GM23338 (cell line): ENCODE measurements at regions not wholly inside any gene's neighbourhood (a gene's known extent, or its start where the extent isn't known, plus 50 kb on each side); places are given as distances from the start of the nearest gene placed in this dataset.
"Not testable (repeated sequence)": the region's sequence is repeated elsewhere in the genome, so short reads cannot be mapped to it uniquely, and the experiment has no call there.

Experiments
- ATAC-seq: fragments of 200-7000 bp; cut with Tn5 transposase; 3 replicates; pipeline ENCODE4 v1.9.1; 2020
- DNase-seq: peaks from one replicate; pipeline ENCODE4 v3.0.0-alpha.2; 2015; ENCODE audit warnings: low spot score
- H2AFZ ChIP-seq: fragments of 200-600 bp; sonication (generic); 2 replicates; pipeline ENCODE4 v1.8.0; 2016; ENCODE audit warnings: antibody characterized with exemption, mild to moderate bottlenecking, moderate library complexity
- H3F3A ChIP-seq: fragments of 200-600 bp; sonication (generic); replicated peaks from 2 replicates; pipeline ENCODE4 v1.8.0; 2017; ENCODE audit warnings: antibody characterized with exemption, mixed run types, low read depth
- H3K27ac ChIP-seq: fragments of 200-600 bp; sonication (generic); 2 replicates; pipeline ENCODE4 v1.6.1; 2016; ENCODE audit warnings: low read depth
- H3K27me3 ChIP-seq: fragments of 200-600 bp; sonication (generic); 2 replicates; pipeline ENCODE4 v1.8.0; 2016; ENCODE audit warnings: mild to moderate bottlenecking, mixed run types, moderate library complexity; ENCODE audit not compliant: insufficient read depth
- H3K36me3 ChIP-seq: fragments of 200-600 bp; sonication (generic); 2 replicates; pipeline ENCODE4 v1.8.0; 2016; ENCODE audit warnings: mild to moderate bottlenecking; ENCODE audit not compliant: insufficient read depth
- H3K4me1 ChIP-seq: fragments of 200-600 bp; sonication (generic); 2 replicates; pipeline ENCODE4 v1.8.0; 2016; ENCODE audit warnings: mild to moderate bottlenecking, moderate library complexity; ENCODE audit not compliant: insufficient read depth
- H3K4me2 ChIP-seq: fragments of 200-600 bp; sonication (generic); 2 replicates; pipeline ENCODE4 v1.7.1; 2017; ENCODE audit warnings: mixed run types
- H3K4me3 ChIP-seq: fragments of 200-600 bp; sonication (generic); 2 replicates; pipeline ENCODE4 v1.6.1; 2016; ENCODE audit warnings: mixed run types
- H3K79me2 ChIP-seq: fragments of 200-600 bp; sonication (generic); replicated peaks from 2 replicates; pipeline ENCODE4 v1.8.0; 2017; ENCODE audit warnings: mild to moderate bottlenecking; ENCODE audit not compliant: insufficient read depth
- H3K9me2 ChIP-seq: fragments of 200-600 bp; sonication (generic); 2 replicates; pipeline ENCODE4 v1.8.0; 2017; ENCODE audit not compliant: insufficient read depth
- H4K20me1 ChIP-seq: fragments of 200-600 bp; sonication (generic); replicated peaks from 2 replicates; pipeline ENCODE4 v1.8.0; 2017; ENCODE audit warnings: mild to moderate bottlenecking; ENCODE audit not compliant: insufficient read depth
- H3K27ac Mint-ChIP-seq: 2 replicates; pipeline ENCODE4 v1.8.0; 2020; ENCODE audit warnings: inconsistent platforms, mild to moderate bottlenecking, moderate library complexity, mixed read lengths
- H3K27me3 Mint-ChIP-seq: 3 replicates; pipeline ENCODE4 v1.8.0; 2022; ENCODE audit warnings: low read depth, mild to moderate bottlenecking, moderate library complexity, mixed read lengths, inconsistent platforms; ENCODE audit not compliant: insufficient read depth, poor library complexity
- H3K36me3 Mint-ChIP-seq: 3 replicates; pipeline ENCODE4 v1.8.0; 2021; ENCODE audit warnings: low read depth, mild to moderate bottlenecking, inconsistent platforms, moderate library complexity, mixed read lengths
- H3K4me1 Mint-ChIP-seq: 3 replicates; pipeline ENCODE4 v1.8.0; 2020; ENCODE audit warnings: mild to moderate bottlenecking, inconsistent platforms, mixed read lengths
- H3K4me3 Mint-ChIP-seq: 3 replicates; pipeline ENCODE4 v1.8.0; 2021; ENCODE audit warnings: moderate library complexity, mild to moderate bottlenecking, inconsistent platforms, mixed read lengths
- H3K9me3 Mint-ChIP-seq: 3 replicates; pipeline ENCODE4 v1.8.0; 2020; ENCODE audit warnings: moderate library complexity, mild to moderate bottlenecking, inconsistent platforms, mixed read lengths
- ETS1 ChIP-seq: IDR thresholded peaks from 2 replicates; pipeline ENCODE4 v1.6.1; 2016; ENCODE audit warnings: antibody characterized with exemption
- JUNB ChIP-seq: IDR thresholded peaks from one replicate; pipeline ENCODE4 v1.6.1; 2016; ENCODE audit warnings: antibody characterized with exemption; ENCODE audit not compliant: unreplicated experiment
- POLR2AphosphoS5 ChIP-seq: IDR thresholded peaks from 2 replicates; pipeline ENCODE4 v1.6.1; 2016; ENCODE audit warnings: antibody characterized with exemption, low read depth
- ZNF114 ChIP-seq: fragments of 250-450 bp; sonication (Bioruptor Pico); IDR thresholded peaks from 2 replicates; pipeline ENCODE4 v1.5.0; 2020; ENCODE audit warnings: mild to moderate bottlenecking, moderate library complexity
- ZNF462 ChIP-seq: fragments of 250-450 bp; sonication (Bioruptor Pico); IDR thresholded peaks from 2 replicates; pipeline ENCODE4 v1.5.0; 2020; ENCODE audit warnings: mild to moderate bottlenecking, moderate library complexity

DNA sequence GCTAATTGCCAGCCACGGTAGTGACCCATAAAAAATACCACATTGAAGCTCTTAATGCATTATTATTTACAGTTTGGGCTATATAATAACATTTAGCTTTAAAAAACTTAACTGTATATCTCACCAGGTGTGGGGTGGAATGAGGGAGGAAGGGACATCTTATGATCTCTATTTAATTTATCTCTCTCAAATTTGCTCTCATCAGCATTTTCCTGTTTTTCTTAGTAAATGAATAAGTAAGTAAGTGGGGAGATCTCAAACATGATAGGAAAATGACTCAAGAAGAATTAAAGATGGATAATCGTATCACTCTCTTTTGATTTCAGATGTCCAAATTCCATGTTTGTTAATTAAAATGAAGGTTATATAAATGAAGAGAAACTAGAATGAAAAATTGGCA is 200.7 kb upstream of the NR3C2 start:
- no peak for DNase-seq
- TF ChIP-seq ETS1 (no peak), JUNB (no peak), POLR2AphosphoS5 (no peak), ZNF114 (CRISPR knock-in tag) (no peak)
- no peak overlapping the region for H3K4me3 ChIP-seq
- peaks cover 10% of the 10 kb centered on the region for H3K36me3 ChIP-seq
- Mint-ChIP-seq H3K27ac (no peak overlapping the region), H3K4me3 (no peak overlapping the region), H3K36me3 (peaks cover 14% of the 10 kb centered on the region; the same call in 2 of the 3 replicates), H3K4me1 (no peaks in the 10 kb centered on the region), H3K27me3 (no peaks in the 10 kb centered on the region), H3K9me3 (peaks cover 19% of the 10 kb centered on the region)
- no peaks in the 10 kb centered on the region for H3K27me3 ChIP-seq
- no peaks in the 10 kb centered on the region for H3K79me2 ChIP-seq
- H3K9me2 ChIP-seq = no peaks in the 10 kb centered on the region
- no peaks in the 10 kb centered on the region for H3F3A ChIP-seq
- H3K4me1 ChIP-seq = no peaks in the 10 kb centered on the region
- no peak for ATAC-seq
- H3K4me2 ChIP-seq = no peak overlapping the region
- H4K20me1 ChIP-seq = no peaks in the 10 kb centered on the region
- no peak overlapping the region for H2AFZ ChIP-seq
- no peak overlapping the region for H3K27ac ChIP-seq

DNA sequence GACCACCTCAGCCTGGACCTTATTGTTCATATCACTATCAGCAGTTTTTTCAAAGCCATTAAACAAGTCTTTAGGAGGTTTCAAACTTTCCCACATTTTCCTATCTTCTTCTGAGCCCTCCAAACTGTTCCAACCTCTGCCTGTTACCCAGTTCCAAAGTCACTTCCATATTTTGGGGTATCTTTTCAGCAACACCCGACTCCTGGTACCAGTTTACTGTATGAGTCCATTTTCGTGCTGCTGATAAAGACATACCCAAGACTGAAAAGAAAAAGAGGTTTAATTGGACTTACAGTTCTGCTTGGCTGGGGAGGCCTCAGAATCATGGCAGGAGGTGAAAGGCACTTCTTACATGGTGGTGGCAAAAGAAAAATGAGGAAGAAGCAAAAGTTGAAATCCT is 195.9 kb upstream of the NR3C2 start:
- H3K27me3 ChIP-seq, H3F3A ChIP-seq: not testable (repeated sequence)

DNA sequence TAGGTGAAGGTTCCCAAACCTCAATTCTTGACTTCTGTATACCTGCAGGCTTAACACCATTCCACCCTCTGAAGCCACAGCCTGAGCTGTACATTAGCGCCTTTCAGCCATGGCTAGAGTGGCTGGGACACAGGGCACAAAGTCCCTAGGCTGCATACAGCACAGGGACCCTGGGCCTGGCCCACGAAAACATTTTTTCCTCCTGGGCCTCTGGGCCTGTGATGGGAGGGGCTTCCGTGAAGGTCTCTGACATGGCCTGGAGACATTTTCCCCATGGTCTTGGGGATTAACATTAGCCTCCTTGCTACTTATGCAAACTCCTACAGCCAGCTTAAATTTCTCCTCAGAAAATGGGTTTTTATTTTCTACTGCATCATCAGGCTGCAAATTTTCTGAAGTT is 195.2 kb upstream of the NR3C2 start:
- H3K27ac Mint-ChIP-seq, H3K79me2 ChIP-seq, H3K4me3 ChIP-seq, H4K20me1 ChIP-seq, H3K4me1 ChIP-seq, H3K4me1 Mint-ChIP-seq, H3K27ac ChIP-seq, ATAC-seq, H3K4me3 Mint-ChIP-seq, H2AFZ ChIP-seq, H3K4me2 ChIP-seq, H3F3A ChIP-seq, H3K27me3 ChIP-seq, DNase-seq, H3K27me3 Mint-ChIP-seq: not testable (repeated sequence)
- peaks cover 11% of the 10 kb centered on the region; the same call in 1 of the 2 replicates for H3K9me2 ChIP-seq
- Mint-ChIP-seq H3K36me3 (peaks cover 40% of the 10 kb centered on the region), H3K9me3 (peaks cover 47% of the 10 kb centered on the region)
- peaks cover 24% of the 10 kb centered on the region for H3K36me3 ChIP-seq

More for the DNA sequence above, 195.9 kb upstream of the NR3C2 start:
- H2AFZ ChIP-seq, H3K27me3 Mint-ChIP-seq, H4K20me1 ChIP-seq, ATAC-seq, H3K4me1 ChIP-seq, H3K4me3 ChIP-seq, DNase-seq, H3K27ac Mint-ChIP-seq, H3K4me3 Mint-ChIP-seq, H3K4me1 Mint-ChIP-seq, H3K4me2 ChIP-seq, H3K79me2 ChIP-seq, H3K27ac ChIP-seq: not testable (repeated sequence)
- peaks cover 40% of the 10 kb centered on the region for H3K36me3 Mint-ChIP-seq
- Histone ChIP-seq H3K9me2 (peaks cover 11% of the 10 kb centered on the region; the same call in 1 of the 2 replicates), H3K36me3 (peaks cover 24% of the 10 kb centered on the region)
- H3K9me3 Mint-ChIP-seq = peaks cover 47% of the 10 kb centered on the region

GRCh38 chr4:148634476-148634875 is 192.3 kb upstream of the NR3C2 start:
- Histone ChIP-seq H2AFZ (no peak overlapping the region), H3K4me2 (no peak overlapping the region), H4K20me1 (no peaks in the 10 kb centered on the region), H3K27me3 (no peaks in the 10 kb centered on the region), H3K9me2 (peaks cover 14% of the 10 kb centered on the region), H3K36me3 (peaks cover 23% of the 10 kb centered on the region), H3F3A (no peaks in the 10 kb centered on the region), H3K27ac (no peak overlapping the region), H3K4me1 (no peaks in the 10 kb centered on the region), H3K79me2 (no peaks in the 10 kb centered on the region), H3K4me3 (no peak overlapping the region)
- peaks cover 43% of the 10 kb centered on the region for H3K9me3 Mint-ChIP-seq
- H3K27ac Mint-ChIP-seq = no peak overlapping the region
- H3K4me3 Mint-ChIP-seq = no peak overlapping the region
- peaks cover 40% of the 10 kb centered on the region for H3K36me3 Mint-ChIP-seq
- no peaks in the 10 kb centered on the region for H3K27me3 Mint-ChIP-seq
- ATAC-seq (no peak), DNase-seq (no peak)
- no peaks in the 10 kb centered on the region for H3K4me1 Mint-ChIP-seq
- TF ChIP-seq ZNF114 (CRISPR knock-in tag) (no peak), ZNF462 (CRISPR knock-in tag) (no peak)
